HepG2 (cell line): ENCODE measurements at regions not wholly inside any gene's neighbourhood (a gene's known extent, or its start where the extent isn't known, plus 50 kb on each side); places are given as distances from the start of the nearest gene placed in this dataset.

ENCODE experiments used
- ARID3A ChIP-seq: IDR thresholded peaks from 2 replicates; pipeline ENCODE4 v1.6.1; 2012; ENCODE audit warnings: low read depth, low read length, improper control_type of control experiment
- E2F1 ChIP-seq: sonication (generic); formaldehyde crosslinking; IDR thresholded peaks from 2 replicates; pipeline ENCODE4 v1.5.0; 2020; ENCODE audit warnings: missing genetic modification reagents
- EZH2 ChIP-seq: conservative IDR thresholded peaks from 2 replicates; pipeline ENCODE4 v1.6.1; 2012; ENCODE audit warnings: mild to moderate bottlenecking, low read depth, low read length, moderate library complexity
- KLF9 ChIP-seq: IDR thresholded peaks from 2 replicates; pipeline ENCODE4 v1.6.1; 2016; ENCODE audit warnings: low read depth
- MYNN ChIP-seq: sonication (generic); formaldehyde crosslinking; IDR thresholded peaks from 2 replicates; pipeline ENCODE4 v1.4.0; 2020; ENCODE audit warnings: mild to moderate bottlenecking, low read depth, missing genetic modification reagents
- RAD21 ChIP-seq: fragments of 450-650 bp; formaldehyde crosslinking; IDR thresholded peaks from 2 replicates; pipeline ENCODE4 v1.5.0; 2020; ENCODE audit warnings: mild to moderate bottlenecking
- SKIL ChIP-seq: sonication (generic); formaldehyde crosslinking; IDR thresholded peaks from 2 replicates; pipeline ENCODE4 v1.8.0; 2022; ENCODE audit warnings: missing genetic modification reagents, mild to moderate bottlenecking, moderate library complexity, borderline replicate concordance
- SP1 ChIP-seq, 2 experiments: fragments of 450-650 bp in 1 of 2; sonication (generic) in 1 of 2; formaldehyde crosslinking in 1 of 2; IDR thresholded peaks; 2 replicates each; pipeline versions ENCODE4 v1.4.0 to v1.6.1; 2016 to 2020; ENCODE audit warnings: missing genetic modification reagents in 1 of 2
- THAP7 ChIP-seq: sonication (generic); formaldehyde crosslinking; IDR thresholded peaks from 2 replicates; pipeline ENCODE4 v1.8.1; 2023; ENCODE audit warnings: mild to moderate bottlenecking, missing genetic modification reagents
- ZFX ChIP-seq: sonication (generic); formaldehyde crosslinking; IDR thresholded peaks from 2 replicates; pipeline ENCODE4 v1.4.0; 2020; ENCODE audit warnings: mild to moderate bottlenecking, low read depth, missing genetic modification reagents, moderate library complexity
- ZNF263 ChIP-seq: sonication (generic); formaldehyde crosslinking; IDR thresholded peaks from 2 replicates; pipeline ENCODE4 v1.4.0; 2020; ENCODE audit warnings: missing genetic modification reagents
- ZNF362 ChIP-seq: sonication (generic); formaldehyde crosslinking; IDR thresholded peaks from 2 replicates; pipeline ENCODE4 v1.4.0; 2020; ENCODE audit warnings: missing genetic modification reagents, mild to moderate bottlenecking, borderline replicate concordance

- TF ChIP-seq ZNF263 (CRISPR knock-in tag) (no peak), SKIL (CRISPR knock-in tag) (no peak), SP1 (IDR thresholded peaks at IDR 0.05) (no peak), SP1 (CRISPR knock-in tag; IDR thresholded peaks at IDR 0.05) (no peak), EZH2 (no peak), ARID3A (no peak), MYNN (CRISPR knock-in tag) (no peak), ZFX (no peak), KLF9 (no peak), ZNF362 (no peak), RAD21 (CRISPR knock-in tag) (no peak), THAP7 (CRISPR knock-in tag) (no peak), E2F1 (no peak)
Observed at GRCh38 chr12:88802096-88802706, 221.9 kb upstream of the KITLG start.
